Gastroesophageal sphincter (tissue), 4 donors: ENCODE measurements at regions not wholly inside any gene's neighbourhood (a gene's known extent, or its start where the extent isn't known, plus 50 kb on each side); places are given as distances from the start of the nearest gene placed in this dataset.
"Not testable (repeated sequence)": the region's sequence is repeated elsewhere in the genome, so short reads cannot be mapped to it uniquely, and the experiment has no call there.

Experiments used
- ATAC-seq: fragments of 150-250 bp; one replicate; pipeline ENCODE4 v1.9.1; 2016; ENCODE audit warnings: mild to moderate bottlenecking, moderate library complexity
- H3K27ac ChIP-seq, 4 donors: fragments of 200-600 bp; sonication (generic) in 3 of 4; 1 replicate in 3 of 4; 2 replicates in 1 of 4; pipeline ENCODE4 v1.5.1; 2016 to 2019
- H3K27me3 ChIP-seq: fragments of 200-600 bp; sonication (generic); one replicate; pipeline ENCODE4 v1.5.1; 2019
- H3K36me3 ChIP-seq, 2 donors: fragments of 200-600 bp; sonication (generic); one replicate each; pipeline ENCODE4 v1.5.1; 2019; ENCODE audit warnings: control low read depth in 1 of 2
- H3K4me1 ChIP-seq, 3 donors: fragments of 200-600 bp; sonication (generic); 1 replicate in 2 of 3; 2 replicates in 1 of 3; pipeline ENCODE4 v1.5.1; 2016 to 2019; ENCODE audit warnings: control low read depth in 2 of 3
- H3K4me3 ChIP-seq, 2 donors: fragments of 200-600 bp; sonication (generic); one replicate each; pipeline ENCODE4 v1.5.1; 2019; ENCODE audit warnings: mild to moderate bottlenecking in 1 of 2, moderate library complexity in 1 of 2
- H3K9me3 ChIP-seq, 3 donors: fragments of 200-600 bp; sonication (generic); one replicate each; pipeline ENCODE4 v1.5.1; 2017 to 2019; ENCODE audit warnings: control low read depth in 2 of 3
- CTCF ChIP-seq, 4 experiments: fragments of 200-600 bp in 2 of 4; fragments of 450-650 bp in 2 of 4; sonication (generic) in 1 of 4; IDR thresholded peaks; one replicate each; pipeline ENCODE4 v1.5.1; 2017 to 2019; ENCODE audit warnings: antibody characterized with exemption in 4 of 4, mild to moderate bottlenecking in 2 of 4, moderate library complexity in 2 of 4
- EP300 ChIP-seq: sonication (generic); formaldehyde crosslinking; IDR thresholded peaks from one replicate; pipeline ENCODE4 v1.6.1; 2017; ENCODE audit warnings: antibody characterized with exemption, mild to moderate bottlenecking
- POLR2A ChIP-seq, 2 donors: fragments of 450-650 bp; IDR thresholded peaks; one replicate each; pipeline ENCODE4 v1.6.1; 2017; ENCODE audit warnings: antibody characterized with exemption in 2 of 2, mild to moderate bottlenecking in 2 of 2, moderate library complexity in 1 of 2
- POLR2AphosphoS5 ChIP-seq: sonication (generic); formaldehyde crosslinking; IDR thresholded peaks from one replicate; pipeline ENCODE4 v1.6.1; 2017; ENCODE audit warnings: antibody characterized with exemption
- WGBS, 2 donors: methylation state at CpG; one replicate each; pipeline ENCODE4 v1.1.5; 2018; ENCODE audit warnings: low coverage in 1 of 2; 5-methylcytosine and 5-hydroxymethylcytosine counted together

- H3K27ac ChIP-seq: no peak overlapping the region
- no peaks in the 10 kb centered on the region for H3K36me3 ChIP-seq
- ATAC-seq: no peak
- TF ChIP-seq POLR2A (IDR thresholded peaks at IDR 0.05) (no peak), EP300 (no peak), POLR2AphosphoS5 (no peak), CTCF (IDR thresholded peaks at IDR 0.05) (no peak)
- no peak overlapping the region for H3K4me3 ChIP-seq
- H3K4me1 ChIP-seq: peaks cover 0 to 13% (median 3%) of the 10 kb centered on the region in 3 donors
- H3K27me3 ChIP-seq: no peaks in the 10 kb centered on the region
- WGBS, 2 donors: 89 to 96% methylated on average over 8 to 9 of the region's 9 CpGs
- no peaks in the 10 kb centered on the region for H3K9me3 ChIP-seq
Observed at GRCh38 chr7:108652886-108653285, 83.2 kb downstream of the DNAJB9 start.

GRCh38 chr7:108653526-108653925 is 83.9 kb downstream of the DNAJB9 start:
- H3K4me1 ChIP-seq: peaks cover 0 to 13% (median 3%) of the 10 kb centered on the region in 3 donors
- TF ChIP-seq POLR2AphosphoS5 (no peak), EP300 (no peak), CTCF (IDR thresholded peaks at IDR 0.05) (no peak), POLR2A (IDR thresholded peaks at IDR 0.05) (no peak)
- H3K36me3 ChIP-seq: no peaks in the 10 kb centered on the region
- H3K4me3 ChIP-seq: no peak overlapping the region
- no peaks in the 10 kb centered on the region for H3K27me3 ChIP-seq
- no peaks in the 10 kb centered on the region for H3K9me3 ChIP-seq
- no peak for ATAC-seq
- no peak overlapping the region for H3K27ac ChIP-seq
- WGBS, 2 donors: 88 to 100% methylated on average over 3 of the region's 4 CpGs

- not testable (repeated sequence) for H3K9me3 ChIP-seq, H3K27me3 ChIP-seq, H3K4me3 ChIP-seq, H3K27ac ChIP-seq, H3K4me1 ChIP-seq, H3K36me3 ChIP-seq, ATAC-seq
- no CpG with 5 or more reads among the region's 37 CpGs for WGBS, 2 donors
Observed at GRCh38 chr7:108657140-108657726, 87.6 kb downstream of the DNAJB9 start.

- TF ChIP-seq POLR2A (IDR thresholded peaks at IDR 0.05) (no peak), EP300 (no peak), CTCF (IDR thresholded peaks at IDR 0.05) (no peak), POLR2AphosphoS5 (no peak)
- no peak overlapping the region for H3K4me3 ChIP-seq
- no peaks in the 10 kb centered on the region for H3K36me3 ChIP-seq
- H3K9me3 ChIP-seq: no peaks in the 10 kb centered on the region
- no peak overlapping the region for H3K27ac ChIP-seq
- no peaks in the 10 kb centered on the region for H3K4me1 ChIP-seq
- WGBS, 2 donors: 52 to 63% methylated on average over 3 of the region's 3 CpGs
- ATAC-seq: no peak
- no peaks in the 10 kb centered on the region for H3K27me3 ChIP-seq
Observed at GRCh38 chr7:108659261-108659660, 89.6 kb downstream of the DNAJB9 start.

GRCh38 chr7:108659867-108660266 is 90.2 kb downstream of the DNAJB9 start:
- H3K4me3 ChIP-seq: no peak overlapping the region
- no peak for TF ChIP-seq EP300
- no peak for TF ChIP-seq CTCF (IDR thresholded peaks at IDR 0.05)
- TF ChIP-seq POLR2AphosphoS5: no peak
- TF ChIP-seq POLR2A (IDR thresholded peaks at IDR 0.05): no peak
- no peak for ATAC-seq
- no peaks in the 10 kb centered on the region for H3K27me3 ChIP-seq
- H3K4me1 ChIP-seq: no peaks in the 10 kb centered on the region
- no peak overlapping the region for H3K27ac ChIP-seq
- no peaks in the 10 kb centered on the region for H3K9me3 ChIP-seq
- WGBS, 2 donors: 60 to 61% methylated on average over 2 of the region's 2 CpGs
- no peaks in the 10 kb centered on the region for H3K36me3 ChIP-seq
